Suprapubic skin (tissue), 4 donors: ENCODE measurements at regions not wholly inside any gene's neighbourhood (a gene's known extent, or its start where the extent isn't known, plus 50 kb on each side); places are given as distances from the start of the nearest gene placed in this dataset.
"Not testable (repeated sequence)": the region's sequence is repeated elsewhere in the genome, so short reads cannot be mapped to it uniquely, and the experiment has no call there.

Source experiments
- DNase-seq, 2 donors: peaks; one replicate each; pipeline ENCODE4 v3.0.0-alpha.2; 2019; ENCODE audit warnings: low spot score in 2 of 2
- H3K27ac ChIP-seq: fragments of 200-600 bp; sonication (generic); one replicate; pipeline ENCODE4 v1.5.1; 2019
- H3K27me3 ChIP-seq: fragments of 200-600 bp; sonication (generic); one replicate; pipeline ENCODE4 v1.5.1; 2019
- H3K36me3 ChIP-seq: fragments of 200-600 bp; sonication (generic); one replicate; pipeline ENCODE4 v1.5.1; 2019
- H3K4me1 ChIP-seq: fragments of 200-600 bp; sonication (generic); one replicate; pipeline ENCODE4 v1.5.1; 2019
- H3K4me3 ChIP-seq: fragments of 200-600 bp; sonication (generic); one replicate; pipeline ENCODE4 v1.5.1; 2019; ENCODE audit warnings: mild to moderate bottlenecking
- H3K9me3 ChIP-seq: fragments of 200-600 bp; sonication (generic); one replicate; pipeline ENCODE4 v1.5.1; 2019
- EP300 ChIP-seq: sonication (generic); formaldehyde crosslinking; IDR thresholded peaks from one replicate; pipeline ENCODE4 v1.6.1; 2017; ENCODE audit warnings: antibody characterized with exemption
- POLR2A ChIP-seq, 2 donors: fragments of 450-650 bp; IDR thresholded peaks; one replicate each; pipeline ENCODE4 v1.6.1; 2017; ENCODE audit warnings: antibody characterized with exemption in 2 of 2, mild to moderate bottlenecking in 2 of 2, moderate library complexity in 2 of 2
- POLR2AphosphoS5 ChIP-seq, 3 donors: sonication (generic); formaldehyde crosslinking; IDR thresholded peaks; one replicate each; pipeline ENCODE4 v1.6.1; 2017; ENCODE audit warnings: antibody characterized with exemption in 3 of 3
- WGBS: methylation state at CpG from one replicate; pipeline ENCODE4 v1.1.5; 2018; 5-methylcytosine and 5-hydroxymethylcytosine counted together
- TF ChIP-seq, protein P1 (sequence below), 2 donors: fragments of 200-600 bp in 1 of 2; fragments of 450-650 bp in 1 of 2; sonication (generic) in 1 of 2; IDR thresholded peaks; one replicate each; pipeline ENCODE4 v1.5.1; 2016 to 2019; ENCODE audit warnings: antibody characterized with exemption in 2 of 2, mild to moderate bottlenecking in 1 of 2, moderate library complexity in 1 of 2

DNA sequence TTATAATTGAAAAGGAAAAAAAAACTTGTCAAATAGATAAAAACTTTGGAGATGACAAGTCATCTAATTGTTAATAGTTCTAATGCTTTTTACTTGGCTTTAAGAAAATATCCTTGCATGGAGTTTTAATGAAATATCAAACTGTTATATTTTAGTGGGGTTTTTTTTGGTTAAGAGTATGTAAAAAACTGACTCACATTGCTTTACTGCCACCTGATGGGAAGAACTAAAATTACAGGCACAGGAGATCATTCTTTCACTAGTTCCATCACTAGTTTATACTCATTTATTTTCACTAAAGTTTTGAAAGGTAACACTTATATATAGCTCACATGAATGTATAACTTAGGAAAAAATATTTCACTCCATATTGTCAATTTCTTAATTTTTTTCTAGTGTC, 309.1 kb downstream of the LMBRD1 start:
- H3K27ac ChIP-seq = no peak overlapping the region
- no peaks in the 10 kb centered on the region for H3K4me1 ChIP-seq
- H3K9me3 ChIP-seq = peaks cover 3% of the 10 kb centered on the region
- no peaks in the 10 kb centered on the region for H3K36me3 ChIP-seq
- no peak for DNase-seq
- TF ChIP-seq POLR2A (IDR thresholded peaks at IDR 0.05) = no peak
- no peak for TF ChIP-seq EP300
- no peak overlapping the region for H3K4me3 ChIP-seq
- H3K27me3 ChIP-seq = no peaks in the 10 kb centered on the region

- H3K4me1 ChIP-seq = no peaks in the 10 kb centered on the region
- no peak overlapping the region for H3K4me3 ChIP-seq
- H3K9me3 ChIP-seq = no peaks in the 10 kb centered on the region
- H3K27ac ChIP-seq = no peak overlapping the region
- H3K27me3 ChIP-seq = no peaks in the 10 kb centered on the region
- no peaks in the 10 kb centered on the region for H3K36me3 ChIP-seq
- no peak for DNase-seq
- 98% methylated on average over 12 of the region's 26 CpGs for WGBS
- TF ChIP-seq, protein P1, sequence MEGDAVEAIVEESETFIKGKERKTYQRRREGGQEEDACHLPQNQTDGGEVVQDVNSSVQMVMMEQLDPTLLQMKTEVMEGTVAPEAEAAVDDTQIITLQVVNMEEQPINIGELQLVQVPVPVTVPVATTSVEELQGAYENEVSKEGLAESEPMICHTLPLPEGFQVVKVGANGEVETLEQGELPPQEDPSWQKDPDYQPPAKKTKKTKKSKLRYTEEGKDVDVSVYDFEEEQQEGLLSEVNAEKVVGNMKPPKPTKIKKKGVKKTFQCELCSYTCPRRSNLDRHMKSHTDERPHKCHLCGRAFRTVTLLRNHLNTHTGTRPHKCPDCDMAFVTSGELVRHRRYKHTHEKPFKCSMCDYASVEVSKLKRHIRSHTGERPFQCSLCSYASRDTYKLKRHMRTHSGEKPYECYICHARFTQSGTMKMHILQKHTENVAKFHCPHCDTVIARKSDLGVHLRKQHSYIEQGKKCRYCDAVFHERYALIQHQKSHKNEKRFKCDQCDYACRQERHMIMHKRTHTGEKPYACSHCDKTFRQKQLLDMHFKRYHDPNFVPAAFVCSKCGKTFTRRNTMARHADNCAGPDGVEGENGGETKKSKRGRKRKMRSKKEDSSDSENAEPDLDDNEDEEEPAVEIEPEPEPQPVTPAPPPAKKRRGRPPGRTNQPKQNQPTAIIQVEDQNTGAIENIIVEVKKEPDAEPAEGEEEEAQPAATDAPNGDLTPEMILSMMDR (IDR thresholded peaks at IDR 0.05) = no peak
- TF ChIP-seq EP300 (no peak), POLR2AphosphoS5 (IDR thresholded peaks at IDR 0.05) (no peak), POLR2A (IDR thresholded peaks at IDR 0.05) (no peak)
These were observed 329.7 kb downstream of the LMBRD1 start for GRCh38 chr6:69466979-69467570.

- no peaks in the 10 kb centered on the region for H3K36me3 ChIP-seq
- no peaks in the 10 kb centered on the region for H3K4me1 ChIP-seq
- no peaks in the 10 kb centered on the region for H3K27me3 ChIP-seq
- H3K9me3 ChIP-seq = no peaks in the 10 kb centered on the region
- TF ChIP-seq EP300 = no peak
- TF ChIP-seq POLR2AphosphoS5 (IDR thresholded peaks at IDR 0.05) = no peak
- TF ChIP-seq, protein P1 (IDR thresholded peaks at IDR 0.05) = no peak
- no peak overlapping the region for H3K4me3 ChIP-seq
- no peak overlapping the region for H3K27ac ChIP-seq
- DNase-seq = no peak
These were observed 330.9 kb downstream of the LMBRD1 start for GRCh38 chr6:69465866-69466265.

DNA sequence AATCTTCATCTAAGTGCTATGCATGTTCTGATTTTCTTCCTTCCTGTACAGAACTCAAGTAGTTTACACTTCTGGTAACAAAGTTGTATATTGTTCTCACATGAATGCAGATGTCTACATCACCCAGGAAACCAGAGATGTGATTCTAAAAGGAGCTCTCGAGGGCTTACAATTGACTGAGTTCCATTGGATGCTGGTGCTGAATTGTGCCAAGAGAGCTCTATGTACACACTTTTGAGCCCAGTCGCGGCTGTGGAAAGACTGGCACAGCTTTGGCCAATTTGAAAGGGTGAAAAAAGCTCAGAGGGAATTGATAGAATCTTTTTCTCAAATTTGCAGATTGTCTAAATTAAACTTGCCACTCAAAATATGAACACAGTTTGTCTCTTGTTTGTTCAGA, 340.7 kb downstream of the LMBRD1 start:
- Histone ChIP-seq H3K9me3 (peaks cover 5% of the 10 kb centered on the region), H3K4me3 (no peak overlapping the region), H3K36me3 (no peaks in the 10 kb centered on the region), H3K27ac (no peak overlapping the region), H3K4me1 (no peaks in the 10 kb centered on the region), H3K27me3 (no peaks in the 10 kb centered on the region)
- TF ChIP-seq EP300 = no peak
- TF ChIP-seq POLR2A (IDR thresholded peaks at IDR 0.05) = no peak
- no peak for TF ChIP-seq POLR2AphosphoS5 (IDR thresholded peaks at IDR 0.05)
- TF ChIP-seq, protein P1 (IDR thresholded peaks at IDR 0.05) = no peak
- 85% methylated on average over 3 of the region's 3 CpGs for WGBS
- no peak for DNase-seq

- WGBS = 97% methylated on average over 2 of the region's 2 CpGs
- not testable (repeated sequence) for H3K27me3 ChIP-seq, H3K27ac ChIP-seq, H3K36me3 ChIP-seq, DNase-seq, H3K4me3 ChIP-seq, H3K4me1 ChIP-seq
- peaks cover 18% of the 10 kb centered on the region for H3K9me3 ChIP-seq
These were observed 342.2 kb downstream of the LMBRD1 start for GRCh38 chr6:69454619-69455018.

DNA sequence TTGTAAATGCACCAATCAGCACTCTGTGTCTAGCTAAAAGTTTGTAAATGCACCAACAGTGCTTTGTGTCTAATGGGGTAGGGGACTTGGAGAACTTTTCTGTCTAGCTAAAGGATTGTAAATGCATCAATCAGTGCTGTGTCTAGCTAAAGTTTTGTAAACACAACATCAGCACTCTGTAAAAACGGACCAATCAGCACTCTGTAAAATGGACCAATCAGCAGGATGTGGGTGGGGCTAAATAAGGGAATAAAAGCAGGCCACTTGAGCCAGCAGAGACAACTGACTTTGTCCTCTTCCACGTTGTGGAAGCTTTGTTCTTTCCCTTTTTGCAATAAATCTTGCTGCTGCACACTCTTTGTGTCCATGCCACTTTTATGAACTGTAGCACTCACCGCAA, 346.3 kb downstream of the LMBRD1 start:
- not testable (repeated sequence) for H3K4me3 ChIP-seq, H3K27ac ChIP-seq, H3K27me3 ChIP-seq, H3K36me3 ChIP-seq, H3K4me1 ChIP-seq, DNase-seq
- H3K9me3 ChIP-seq = peaks cover 21% of the 10 kb centered on the region
- WGBS = 52% methylated on average over 3 of the region's 3 CpGs

DNA sequence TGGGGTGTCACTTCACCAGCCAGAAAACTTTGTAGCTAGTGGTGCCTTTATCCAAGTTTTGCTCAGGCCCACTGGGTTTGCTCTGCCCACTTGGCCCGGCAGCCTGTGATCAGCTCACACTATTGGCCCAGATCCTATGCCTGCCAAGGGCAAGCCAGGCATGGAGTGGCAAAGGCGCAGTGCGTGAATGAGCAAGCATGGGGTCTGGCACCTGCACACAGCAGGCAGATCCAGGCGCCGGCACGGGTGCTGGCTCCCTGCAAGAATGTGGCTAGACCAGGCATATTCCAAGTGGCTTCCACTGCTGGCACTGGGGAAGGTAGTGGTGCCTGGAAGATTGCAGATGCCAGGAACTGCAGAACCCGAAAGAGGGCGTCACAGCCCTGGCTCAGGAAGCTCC, 346.9 kb downstream of the LMBRD1 start:
- Histone ChIP-seq H3K4me1 (no peaks in the 10 kb centered on the region), H3K27me3 (no peaks in the 10 kb centered on the region), H3K36me3 (no peaks in the 10 kb centered on the region), H3K9me3 (peaks cover 21% of the 10 kb centered on the region), H3K4me3 (no peak overlapping the region), H3K27ac (no peak overlapping the region)
- TF ChIP-seq POLR2AphosphoS5 (IDR thresholded peaks at IDR 0.05) (no peak), POLR2A (IDR thresholded peaks at IDR 0.05) (no peak), EP300 (no peak)
- TF ChIP-seq, protein P1 (IDR thresholded peaks at IDR 0.05) = no peak
- 89% methylated on average over 5 of the region's 8 CpGs for WGBS
- DNase-seq = no peak
